Hepatocyte (in vitro differentiated cells): ENCODE measurements at regions not wholly inside any gene's neighbourhood (a gene's known extent, or its start where the extent isn't known, plus 50 kb on each side); places are given as distances from the start of the nearest gene placed in this dataset.
A peak's percentile ranks its signal among the peaks of the same experiment; 100 is the strongest.

Source experiments
- DNase-seq: peaks from one replicate; pipeline ENCODE4 v3.0.0-alpha.2; 2016; ENCODE audit warnings: low spot score
- H2AFZ ChIP-seq: fragments of 200-600 bp; sonication (generic); 2 replicates; pipeline ENCODE4 v1.6.0; 2016; ENCODE audit warnings: antibody characterized with exemption, mild to moderate bottlenecking
- H3K27ac ChIP-seq: fragments of 200-600 bp; sonication (generic); 2 replicates; pipeline ENCODE4 v1.5.1; 2016; ENCODE audit warnings: mild to moderate bottlenecking
- H3K27me3 ChIP-seq: fragments of 200-600 bp; sonication (generic); 2 replicates; pipeline ENCODE4 v1.6.1; 2016
- H3K36me3 ChIP-seq: fragments of 200-600 bp; sonication (generic); replicated peaks from 2 replicates; pipeline ENCODE4 v1.5.1; 2016; ENCODE audit warnings: low read depth; ENCODE audit not compliant: insufficient read depth
- H3K4me1 ChIP-seq: fragments of 200-600 bp; sonication (generic); 2 replicates; pipeline ENCODE4 v1.5.1; 2016; ENCODE audit warnings: mild to moderate bottlenecking, moderate library complexity; ENCODE audit not compliant: insufficient read depth
- H3K4me2 ChIP-seq: fragments of 200-600 bp; sonication (generic); 2 replicates; pipeline ENCODE4 v1.6.0; 2016
- H3K4me3 ChIP-seq: fragments of 200-600 bp; sonication (generic); 2 replicates; pipeline ENCODE4 v1.5.1; 2016; ENCODE audit warnings: mild to moderate bottlenecking
- H3K79me2 ChIP-seq: fragments of 200-600 bp; sonication (generic); 2 replicates; pipeline ENCODE4 v1.6.0; 2017; ENCODE audit warnings: mild to moderate bottlenecking
- H3K9me2 ChIP-seq: fragments of 200-600 bp; sonication (generic); replicated peaks from 2 replicates; pipeline ENCODE4 v1.6.0; 2017; ENCODE audit warnings: mild to moderate bottlenecking; ENCODE audit not compliant: insufficient read depth
- H3K9me3 ChIP-seq: fragments of 200-600 bp; sonication (generic); 2 replicates; pipeline ENCODE4 v1.5.1; 2016; ENCODE audit warnings: low read depth, mild to moderate bottlenecking
- H4K20me1 ChIP-seq: fragments of 200-600 bp; sonication (generic); 2 replicates; pipeline ENCODE4 v1.6.0; 2016; ENCODE audit warnings: mild to moderate bottlenecking; ENCODE audit not compliant: insufficient read depth, poor library complexity, severe bottlenecking
- CTCF ChIP-seq: fragments of 200-600 bp; sonication (generic); IDR thresholded peaks from 2 replicates; pipeline ENCODE4 v1.5.1; 2016; ENCODE audit warnings: antibody characterized with exemption, mild to moderate bottlenecking; ENCODE audit not compliant: poor library complexity
- EZH2 ChIP-seq: fragments of 200-600 bp; sonication (generic); IDR thresholded peaks from 2 replicates; pipeline ENCODE4 v1.6.1; 2016; ENCODE audit warnings: antibody characterized with exemption, mild to moderate bottlenecking, borderline replicate concordance
- EZH2phosphoT487 ChIP-seq: fragments of 200-600 bp; sonication (generic); IDR thresholded peaks from one replicate; pipeline ENCODE4 v1.6.1; 2018; ENCODE audit warnings: antibody characterized with exemption, mild to moderate bottlenecking, low read depth, moderate library complexity; ENCODE audit not compliant: unreplicated experiment, severe bottlenecking
- WGBS: methylation state at CpG from one replicate; pipeline ENCODE4 v1.1.6; 2016; ENCODE audit warnings: low lambda C conversion rate; ENCODE audit errors: missing lambda C conversion rate; 5-methylcytosine and 5-hydroxymethylcytosine counted together

- no peak overlapping the region for H3K4me2 ChIP-seq
- H3K4me3 ChIP-seq = no peak overlapping the region
- no peak for DNase-seq
- no peak for TF ChIP-seq EZH2phosphoT487
- no peak for TF ChIP-seq EZH2
- TF ChIP-seq CTCF = no peak
- H3K4me1 ChIP-seq = no peaks in the 10 kb centered on the region
- no peaks in the 10 kb centered on the region for H4K20me1 ChIP-seq
- H3K9me2 ChIP-seq = no peaks in the 10 kb centered on the region
- no peak overlapping the region for H3K27ac ChIP-seq
- H3K79me2 ChIP-seq = no peaks in the 10 kb centered on the region
- no peaks in the 10 kb centered on the region for H3K36me3 ChIP-seq
- peaks cover 4% of the 10 kb centered on the region for H3K9me3 ChIP-seq
- H3K27me3 ChIP-seq = no peaks in the 10 kb centered on the region
- no peak overlapping the region for H2AFZ ChIP-seq
Observed at GRCh38 chr10:78492424-78492823, 458.8 kb downstream of the RPS24 start.

DNA sequence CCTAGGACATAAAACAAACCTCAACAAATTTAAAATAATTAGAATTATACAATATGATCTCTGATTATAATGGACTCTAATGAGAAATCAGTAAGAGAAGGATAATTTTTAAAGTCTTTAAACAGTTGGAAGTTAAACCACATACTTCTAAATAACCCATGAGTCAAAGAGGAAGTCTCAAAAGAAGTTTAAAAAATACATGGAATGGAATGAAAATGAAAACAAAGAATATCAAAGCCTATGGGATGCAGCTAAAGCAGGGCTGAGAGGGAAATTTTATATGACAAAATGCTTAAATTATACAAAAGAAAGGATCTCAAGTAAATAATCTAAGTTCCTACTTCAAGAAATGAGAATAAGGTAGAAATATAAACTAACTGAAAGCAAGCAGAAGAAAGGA is 460.5 kb downstream of the RPS24 start:
- no peaks in the 10 kb centered on the region for H3K79me2 ChIP-seq
- no peak for DNase-seq
- H2AFZ ChIP-seq = no peak overlapping the region
- H3K9me2 ChIP-seq = no peaks in the 10 kb centered on the region
- no peaks in the 10 kb centered on the region for H3K4me1 ChIP-seq
- no peak for TF ChIP-seq CTCF
- no peak for TF ChIP-seq EZH2
- TF ChIP-seq EZH2phosphoT487 = no peak
- peaks cover 4% of the 10 kb centered on the region for H3K9me3 ChIP-seq
- no peak overlapping the region for H3K4me2 ChIP-seq
- no peak overlapping the region for H3K4me3 ChIP-seq
- no peak overlapping the region for H3K27ac ChIP-seq
- H4K20me1 ChIP-seq = no peaks in the 10 kb centered on the region
- no peaks in the 10 kb centered on the region for H3K36me3 ChIP-seq
- H3K27me3 ChIP-seq = no peaks in the 10 kb centered on the region

GRCh38 chr10:78502210-78502936 is 468.7 kb downstream of the RPS24 start:
- H3K79me2 ChIP-seq = no peaks in the 10 kb centered on the region
- no peaks in the 10 kb centered on the region for H3K27me3 ChIP-seq
- no peak overlapping the region for H3K4me2 ChIP-seq
- no peaks in the 10 kb centered on the region for H3K36me3 ChIP-seq
- H3K27ac ChIP-seq = peak overlapping the region; percentile 12
- peak overlapping the region; percentile 56 for H2AFZ ChIP-seq
- no peaks in the 10 kb centered on the region for H4K20me1 ChIP-seq
- 70% methylated on average over 6 of the region's 6 CpGs for WGBS
- no peak for DNase-seq
- no peaks in the 10 kb centered on the region for H3K4me1 ChIP-seq
- peaks cover 6% of the 10 kb centered on the region for H3K9me3 ChIP-seq
- H3K9me2 ChIP-seq = no peaks in the 10 kb centered on the region
- TF ChIP-seq EZH2phosphoT487 = no peak
- TF ChIP-seq EZH2 = no peak
- TF ChIP-seq CTCF = no peak
- no peak overlapping the region for H3K4me3 ChIP-seq
